PC-3 (cell line): ENCODE measurements at regions not wholly inside any gene's neighbourhood (a gene's known extent, or its start where the extent isn't known, plus 50 kb on each side); places are given as distances from the start of the nearest gene placed in this dataset.

ENCODE experiments used
- CTCF ChIP-seq: fragments of 300-600 bp; sonication (generic); conservative IDR thresholded peaks from 2 replicates; pipeline ENCODE4 v1.5.1; 2017; ENCODE audit warnings: antibody characterized with exemption, low read depth, mild to moderate bottlenecking, low read length
- EZH2 ChIP-seq: fragments of 300-600 bp; sonication (generic); IDR thresholded peaks from one replicate; pipeline ENCODE4 v1.6.1; 2017; ENCODE audit warnings: antibody characterized with exemption, mild to moderate bottlenecking, low read length; ENCODE audit not compliant: unreplicated experiment
- EZH2phosphoT487 ChIP-seq: fragments of 300-600 bp; sonication (generic); IDR thresholded peaks from 2 replicates; pipeline ENCODE4 v1.6.1; 2018; ENCODE audit warnings: mild to moderate bottlenecking, antibody characterized with exemption, low read length, borderline replicate concordance

DNA sequence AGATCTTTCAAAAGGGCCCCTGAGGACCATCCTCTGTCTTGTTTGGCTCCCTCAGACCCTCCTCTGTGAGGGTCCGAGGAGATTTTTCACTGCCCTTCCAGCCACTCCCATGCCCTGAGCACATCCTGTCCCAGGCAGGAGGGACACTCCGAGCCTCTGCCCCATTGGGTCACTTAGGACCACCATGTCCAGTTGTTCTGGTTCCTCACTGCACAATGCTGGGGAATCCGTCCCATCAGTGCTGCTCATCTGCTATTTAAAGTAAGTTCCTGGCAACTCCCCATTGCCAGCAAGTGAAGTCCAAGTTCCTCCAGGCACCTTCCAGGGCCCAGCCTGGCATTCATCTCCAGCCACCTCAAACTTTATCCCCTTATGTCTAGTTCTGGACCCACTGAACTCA lies 117.5 kb upstream of the GRIK3 start:
- no peak for TF ChIP-seq EZH2
- no peak for TF ChIP-seq CTCF
- TF ChIP-seq EZH2phosphoT487: no peak
